Dendritic cell treated with granulocyte-macrophage colony-stimulating factor and Interleukin-4, amounts not matched to agents 40 ng/mL and 50 ng/mL, for 4 days (primary cell): ENCODE measurements at regions not wholly inside any gene's neighbourhood (a gene's known extent, or its start where the extent isn't known, plus 50 kb on each side); places are given as distances from the start of the nearest gene placed in this dataset.

Experiments
- H3K27ac Mint-ChIP-seq: one replicate; pipeline ENCODE4 v1.8.0; 2022; ENCODE audit warnings: mild to moderate bottlenecking, mixed read lengths
- H3K27me3 Mint-ChIP-seq: one replicate; pipeline ENCODE4 v1.8.0; 2022; ENCODE audit warnings: mild to moderate bottlenecking, mixed read lengths
- H3K36me3 Mint-ChIP-seq: one replicate; pipeline ENCODE4 v1.8.0; 2022; ENCODE audit warnings: low read depth, mixed read lengths
- H3K4me1 Mint-ChIP-seq: one replicate; pipeline ENCODE4 v1.8.0; 2022; ENCODE audit warnings: low read depth, mixed read lengths
- H3K4me3 Mint-ChIP-seq: one replicate; pipeline ENCODE4 v1.8.0; 2022; ENCODE audit warnings: mild to moderate bottlenecking, moderate library complexity, mixed read lengths
- H3K9me3 Mint-ChIP-seq: one replicate; pipeline ENCODE4 v1.8.0; 2022; ENCODE audit warnings: mixed read lengths
- intact Hi-C: fragments of 100-400 bp; cut with micrococcal nuclease; formaldehyde crosslinking; loops from one replicate; pipeline ENCODE4 v1.15.0; 2022

DNA sequence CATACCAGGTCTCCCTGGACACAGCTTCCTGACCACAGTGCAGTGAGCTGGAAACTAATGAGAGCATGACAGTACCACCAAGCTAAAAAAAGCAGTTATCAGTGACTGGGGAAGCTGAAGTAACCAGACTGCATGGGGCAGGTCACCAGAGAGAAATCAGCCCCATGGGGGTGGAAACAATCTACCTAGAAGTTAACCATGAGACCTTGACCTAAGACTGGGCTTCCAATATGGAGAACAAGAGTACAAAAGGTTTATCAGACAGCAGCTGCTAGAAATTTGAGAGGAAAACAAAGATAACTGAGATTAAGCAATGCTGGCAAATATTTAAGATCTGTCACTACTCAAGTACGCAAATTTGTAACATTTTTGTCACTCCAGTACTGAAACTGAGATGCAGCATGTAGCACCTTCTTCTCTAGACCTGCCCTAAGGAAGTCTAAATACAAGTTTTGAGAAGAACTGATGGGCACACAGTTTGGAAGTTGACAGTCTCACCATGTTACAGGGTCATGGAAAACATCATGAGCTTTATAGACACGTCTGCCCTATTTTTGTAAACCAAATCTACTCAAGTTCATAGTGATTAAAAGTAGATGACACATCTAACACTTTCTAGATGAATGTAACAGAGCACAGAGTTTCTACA, 2641.8 kb upstream of the PCDH20 start:
- Mint-ChIP-seq H3K36me3 (no peaks in the 10 kb centered on the region), H3K4me3 (no peak overlapping the region), H3K9me3 (peaks cover 48% of the 10 kb centered on the region), H3K27me3 (no peaks in the 10 kb centered on the region), H3K27ac (no peak overlapping the region), H3K4me1 (no peaks in the 10 kb centered on the region)
- intact Hi-C loops, result no loop called here

DNA sequence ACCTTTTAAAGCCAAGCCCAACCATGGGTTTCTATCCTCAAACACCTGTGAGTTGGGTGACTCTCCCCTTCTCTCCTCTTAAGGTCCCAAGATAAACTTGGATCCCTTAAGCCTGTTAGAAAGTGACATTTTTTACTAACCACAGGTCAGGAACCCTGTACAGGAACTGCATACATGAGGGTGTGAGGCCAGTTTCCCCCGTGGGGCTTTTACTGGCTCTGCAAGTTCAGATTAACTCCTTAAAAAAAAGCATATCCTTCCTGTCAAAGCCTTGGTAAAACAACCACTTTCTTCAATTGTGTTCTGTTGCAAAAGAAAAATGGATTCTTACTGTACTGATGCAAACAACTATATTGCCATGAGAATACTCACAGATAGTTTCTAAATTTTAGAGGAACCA, 2638.7 kb upstream of the PCDH20 start:
- Mint-ChIP-seq H3K4me3 (no peak overlapping the region), H3K4me1 (no peaks in the 10 kb centered on the region), H3K9me3 (peaks cover 31% of the 10 kb centered on the region), H3K27me3 (no peaks in the 10 kb centered on the region), H3K27ac (no peak overlapping the region), H3K36me3 (no peaks in the 10 kb centered on the region)
- intact Hi-C loops, result no loop called here

DNA sequence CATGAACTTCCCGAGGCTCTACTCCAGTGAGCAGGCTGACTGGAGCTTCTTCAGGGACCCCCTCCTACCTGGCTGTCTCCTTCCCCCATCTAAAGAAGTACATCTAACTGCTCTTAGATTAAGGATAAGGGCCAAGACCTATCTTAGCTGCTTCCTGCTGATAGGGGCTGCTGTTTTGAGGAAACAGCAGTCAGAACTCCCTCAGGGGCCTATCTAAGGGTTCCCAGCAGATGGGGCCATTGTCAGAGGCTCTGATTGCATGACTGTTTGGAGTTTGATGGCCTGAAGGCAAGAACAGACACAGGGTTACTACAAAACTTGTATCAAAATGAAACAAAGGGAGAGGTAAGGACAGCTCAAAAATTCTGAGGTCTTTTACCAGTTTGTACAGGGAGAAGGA, 2636.9 kb upstream of the PCDH20 start:
- Mint-ChIP-seq H3K36me3 (no peaks in the 10 kb centered on the region), H3K4me1 (no peaks in the 10 kb centered on the region), H3K4me3 (no peak overlapping the region), H3K9me3 (peaks cover 20% of the 10 kb centered on the region), H3K27me3 (no peaks in the 10 kb centered on the region), H3K27ac (no peak overlapping the region)
- intact Hi-C loops, result no loop called here

DNA sequence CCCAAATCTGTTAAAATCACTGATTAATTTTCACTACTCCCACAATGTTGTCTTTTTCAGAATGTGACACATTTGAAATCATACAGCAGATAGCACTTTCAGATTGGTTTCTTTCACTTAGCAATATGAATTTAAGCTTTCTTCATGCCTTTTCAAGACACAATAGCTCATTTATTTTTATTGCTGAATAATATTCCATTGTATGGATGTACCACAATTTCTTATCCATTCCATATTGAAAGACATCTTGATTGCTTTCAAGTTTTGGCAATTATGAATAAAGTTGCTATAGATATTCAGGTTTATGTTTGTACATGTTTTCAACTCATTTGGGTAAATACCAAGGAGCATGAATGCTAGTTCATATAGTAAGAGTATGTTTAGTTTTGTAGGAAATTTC, 2635.6 kb upstream of the PCDH20 start:
- no peaks in the 10 kb centered on the region for H3K4me1 Mint-ChIP-seq
- H3K27ac Mint-ChIP-seq, result no peak overlapping the region
- H3K36me3 Mint-ChIP-seq, result no peaks in the 10 kb centered on the region
- peaks cover 20% of the 10 kb centered on the region for H3K9me3 Mint-ChIP-seq
- intact Hi-C loops, result no loop called here
- H3K4me3 Mint-ChIP-seq, result no peak overlapping the region
- H3K27me3 Mint-ChIP-seq, result no peaks in the 10 kb centered on the region

DNA sequence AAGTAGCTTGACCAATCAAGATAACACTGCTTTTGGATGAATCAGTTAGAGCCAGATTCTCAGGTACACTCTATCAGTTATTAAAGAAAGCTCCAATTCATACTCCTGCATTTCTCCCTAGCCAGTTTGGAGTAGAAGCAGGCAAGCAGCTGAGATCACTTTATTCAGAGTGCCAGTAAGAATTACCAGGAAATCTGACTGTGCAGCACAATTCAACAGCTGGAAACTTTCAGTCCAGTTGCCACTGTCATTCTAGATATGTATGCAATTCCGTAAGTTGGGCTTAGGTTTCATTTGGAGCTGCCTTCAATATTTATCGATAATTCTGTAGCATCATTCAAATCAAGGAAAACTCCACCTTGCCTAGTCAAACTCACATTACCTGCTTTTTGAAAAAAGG, 2625.6 kb upstream of the PCDH20 start:
- no peaks in the 10 kb centered on the region for H3K4me1 Mint-ChIP-seq
- no peak overlapping the region for H3K27ac Mint-ChIP-seq
- no peak overlapping the region for H3K4me3 Mint-ChIP-seq
- intact Hi-C loops, result no loop called here
- H3K27me3 Mint-ChIP-seq, result no peaks in the 10 kb centered on the region
- peaks cover 9% of the 10 kb centered on the region for H3K9me3 Mint-ChIP-seq
- no peaks in the 10 kb centered on the region for H3K36me3 Mint-ChIP-seq

DNA sequence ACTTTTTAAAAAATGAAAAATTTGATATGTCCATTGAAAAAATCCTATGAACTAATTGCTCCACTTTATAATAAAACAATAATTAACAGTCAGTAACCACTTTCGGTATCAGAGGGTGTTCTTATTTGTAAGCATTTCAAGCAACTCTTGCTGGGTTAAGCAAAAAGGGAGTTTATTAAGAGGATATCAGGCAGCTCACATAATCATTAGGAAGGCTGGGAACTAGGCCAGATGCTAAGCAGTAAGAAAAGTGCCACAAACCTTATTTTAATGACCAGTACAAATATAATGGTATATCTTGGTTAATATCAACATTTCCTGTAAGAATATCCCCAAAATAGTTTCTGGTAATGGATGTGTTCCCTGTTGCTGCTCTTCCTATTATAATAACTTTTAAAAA, 2618.3 kb upstream of the PCDH20 start:
- intact Hi-C loops, result no loop called here
- no peaks in the 10 kb centered on the region for H3K36me3 Mint-ChIP-seq
- H3K27ac Mint-ChIP-seq, result no peak overlapping the region
- no peaks in the 10 kb centered on the region for H3K4me1 Mint-ChIP-seq
- no peak overlapping the region for H3K4me3 Mint-ChIP-seq
- peaks cover 2% of the 10 kb centered on the region for H3K9me3 Mint-ChIP-seq
- H3K27me3 Mint-ChIP-seq, result no peaks in the 10 kb centered on the region

DNA sequence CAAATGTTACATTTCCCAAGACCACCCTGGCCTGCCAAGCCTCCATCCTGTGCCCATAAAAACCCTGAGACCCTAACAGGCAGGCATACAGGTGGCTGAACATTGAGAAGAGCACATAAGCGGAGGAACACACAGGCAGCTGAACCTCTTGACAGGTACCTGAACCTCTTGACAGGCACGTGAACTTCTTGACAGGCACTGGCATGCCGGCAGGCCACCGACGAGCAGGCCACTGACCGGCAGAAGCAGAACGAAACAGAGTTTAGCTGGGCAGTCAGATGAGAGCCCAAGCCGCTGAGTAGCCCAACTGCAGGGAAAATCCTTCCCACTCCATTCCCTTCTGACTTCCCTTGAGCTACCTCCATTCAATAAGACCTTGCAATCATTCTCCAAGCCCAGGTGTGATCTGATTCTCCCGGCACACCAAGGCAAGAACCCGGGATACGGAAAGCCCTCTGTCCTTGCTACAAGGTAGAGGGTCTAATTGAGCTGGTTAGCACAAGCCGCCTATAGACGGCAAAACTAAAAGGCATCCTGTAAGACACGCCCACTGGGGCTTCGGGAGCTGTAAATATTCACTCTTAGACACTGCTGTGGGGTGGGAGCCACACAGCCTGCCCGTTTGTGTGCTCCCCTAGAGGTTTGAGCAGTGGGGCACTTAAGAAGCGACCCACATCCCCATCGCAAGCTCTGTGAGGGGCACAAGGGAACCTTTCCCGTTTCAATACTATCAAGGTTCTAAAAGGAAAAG, 2613.9 kb upstream of the PCDH20 start:
- peaks cover 23% of the 10 kb centered on the region for H3K9me3 Mint-ChIP-seq
- H3K4me3 Mint-ChIP-seq, result no peak overlapping the region
- no peaks in the 10 kb centered on the region for H3K4me1 Mint-ChIP-seq
- intact Hi-C loops, result no loop called here
- H3K27ac Mint-ChIP-seq, result no peak overlapping the region
- no peaks in the 10 kb centered on the region for H3K27me3 Mint-ChIP-seq
- no peaks in the 10 kb centered on the region for H3K36me3 Mint-ChIP-seq

DNA sequence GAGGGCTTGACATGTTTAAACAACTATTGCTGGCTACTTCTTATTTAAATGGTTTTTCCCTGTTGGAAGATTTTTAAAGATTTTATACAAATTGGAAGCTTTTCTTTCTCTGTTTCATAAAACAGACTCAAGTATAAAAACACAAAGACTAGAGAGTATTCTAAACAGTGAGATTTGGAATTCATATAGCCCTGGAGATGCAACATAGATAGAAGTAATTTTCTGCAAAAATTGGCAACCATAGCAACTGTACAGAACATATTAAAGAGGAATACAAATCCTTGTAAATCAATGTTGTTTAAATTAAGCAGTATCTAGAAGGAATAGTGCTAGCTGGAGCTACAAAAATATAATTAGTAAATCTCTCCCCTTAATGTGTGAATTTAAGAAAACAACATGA, 2612.9 kb upstream of the PCDH20 start:
- intact Hi-C loops, result no loop called here
- Mint-ChIP-seq H3K36me3 (no peaks in the 10 kb centered on the region), H3K4me1 (no peaks in the 10 kb centered on the region), H3K9me3 (peaks cover 23% of the 10 kb centered on the region), H3K4me3 (no peak overlapping the region), H3K27ac (no peak overlapping the region), H3K27me3 (no peaks in the 10 kb centered on the region)

DNA sequence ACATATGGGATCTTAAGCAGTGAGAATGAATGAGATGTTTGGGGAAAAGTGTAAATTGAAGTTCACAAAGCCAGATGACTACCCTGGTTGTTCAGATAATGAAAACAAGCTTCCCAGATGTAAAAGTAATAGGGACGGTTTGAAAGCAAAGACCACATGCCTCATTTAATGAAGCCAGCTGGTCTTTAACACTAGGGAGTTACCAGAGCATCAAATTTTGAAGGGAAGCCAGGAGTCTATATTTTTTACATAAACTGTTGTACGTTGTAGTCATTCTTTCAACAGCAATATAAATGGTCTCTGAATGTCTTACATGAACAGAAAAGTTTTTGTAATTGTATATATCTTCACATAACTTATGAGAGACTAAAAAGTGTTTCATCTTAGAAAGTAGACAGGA, 2604.5 kb upstream of the PCDH20 start:
- Mint-ChIP-seq H3K4me3 (no peak overlapping the region), H3K9me3 (peaks cover 44% of the 10 kb centered on the region), H3K27me3 (no peaks in the 10 kb centered on the region), H3K36me3 (no peaks in the 10 kb centered on the region), H3K4me1 (no peaks in the 10 kb centered on the region), H3K27ac (no peak overlapping the region)
- intact Hi-C loops, result no loop called here

DNA sequence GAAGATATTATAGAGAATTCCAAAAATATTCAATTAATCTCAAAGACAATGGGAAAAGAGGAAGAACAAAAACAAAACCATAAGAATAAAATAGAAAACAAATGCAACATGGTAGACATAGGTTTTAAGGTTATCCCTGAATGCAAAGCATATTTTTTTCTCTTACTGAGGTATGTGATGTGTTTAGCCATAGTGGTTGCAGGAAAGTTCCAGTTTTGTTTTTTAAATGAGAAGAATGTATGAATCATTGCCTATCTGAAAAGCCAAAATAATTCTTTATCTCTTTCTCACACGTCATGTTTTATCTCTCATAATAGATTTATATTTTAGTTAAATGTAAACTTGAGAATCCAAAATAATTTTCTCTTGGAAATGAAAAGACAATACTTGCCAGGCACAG, 2591.7 kb upstream of the PCDH20 start:
- intact Hi-C loops, result no loop called here
- H3K27ac Mint-ChIP-seq, result no peak overlapping the region
- no peaks in the 10 kb centered on the region for H3K4me1 Mint-ChIP-seq
- no peak overlapping the region for H3K4me3 Mint-ChIP-seq
- peaks cover 6% of the 10 kb centered on the region for H3K9me3 Mint-ChIP-seq
- H3K27me3 Mint-ChIP-seq, result no peaks in the 10 kb centered on the region
- no peaks in the 10 kb centered on the region for H3K36me3 Mint-ChIP-seq

DNA sequence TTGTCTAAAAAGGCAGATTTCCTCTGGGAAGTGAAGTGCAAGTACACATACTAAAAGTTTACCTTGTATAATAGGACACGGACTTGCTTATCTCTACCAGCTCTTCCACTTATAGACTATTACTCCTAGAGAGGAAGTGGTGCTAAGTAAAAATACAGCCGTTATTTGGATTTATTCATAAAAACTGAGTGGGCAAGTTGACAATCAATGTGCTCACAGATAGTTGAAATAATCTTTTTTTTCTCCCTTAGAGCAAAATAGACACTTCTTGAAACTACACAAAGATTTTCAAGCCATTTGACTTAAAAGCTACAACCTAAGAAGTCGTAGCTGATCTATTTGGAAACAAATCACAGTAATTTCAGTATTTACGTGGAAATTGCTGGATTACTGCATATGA, 2584.7 kb upstream of the PCDH20 start:
- Mint-ChIP-seq H3K4me1 (no peaks in the 10 kb centered on the region), H3K27me3 (no peaks in the 10 kb centered on the region), H3K4me3 (no peak overlapping the region), H3K9me3 (peaks cover 15% of the 10 kb centered on the region), H3K27ac (no peak overlapping the region), H3K36me3 (no peaks in the 10 kb centered on the region)
- intact Hi-C loops, result no loop called here

DNA sequence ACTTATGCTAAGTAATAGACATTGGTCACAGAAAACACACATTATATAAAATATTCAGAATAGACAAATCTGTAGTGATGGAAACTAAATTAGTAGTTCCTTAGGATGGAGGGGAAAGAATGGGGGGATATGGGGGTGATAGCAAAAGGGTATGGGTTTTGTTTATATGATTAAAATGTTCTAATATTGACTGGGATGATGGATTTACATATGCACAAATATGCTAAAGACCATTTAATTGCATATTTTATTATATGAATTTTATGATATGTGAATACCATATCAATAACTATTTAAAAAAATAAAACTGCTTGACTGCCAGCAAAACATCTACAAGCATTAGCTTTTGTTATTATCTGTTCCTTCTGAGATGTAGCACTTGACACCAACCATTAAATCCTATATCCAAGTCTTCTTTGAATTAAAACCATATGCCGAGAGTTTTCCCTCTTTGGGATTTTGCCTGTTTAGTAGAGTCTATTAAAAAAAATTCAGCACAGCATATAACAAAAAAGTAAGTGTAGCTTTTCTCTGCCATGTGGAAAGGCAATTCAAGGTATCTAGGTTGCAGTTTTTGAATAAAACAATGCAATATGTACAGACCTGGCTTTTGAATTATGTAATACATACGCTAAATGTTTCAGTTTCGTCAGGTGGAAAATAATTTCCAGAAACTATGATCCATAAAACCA, 2584.1 kb upstream of the PCDH20 start:
- Mint-ChIP-seq H3K4me3 (no peak overlapping the region), H3K36me3 (no peaks in the 10 kb centered on the region), H3K9me3 (peaks cover 15% of the 10 kb centered on the region), H3K4me1 (no peaks in the 10 kb centered on the region), H3K27ac (no peak overlapping the region), H3K27me3 (no peaks in the 10 kb centered on the region)
- intact Hi-C loops, result no loop called here

DNA sequence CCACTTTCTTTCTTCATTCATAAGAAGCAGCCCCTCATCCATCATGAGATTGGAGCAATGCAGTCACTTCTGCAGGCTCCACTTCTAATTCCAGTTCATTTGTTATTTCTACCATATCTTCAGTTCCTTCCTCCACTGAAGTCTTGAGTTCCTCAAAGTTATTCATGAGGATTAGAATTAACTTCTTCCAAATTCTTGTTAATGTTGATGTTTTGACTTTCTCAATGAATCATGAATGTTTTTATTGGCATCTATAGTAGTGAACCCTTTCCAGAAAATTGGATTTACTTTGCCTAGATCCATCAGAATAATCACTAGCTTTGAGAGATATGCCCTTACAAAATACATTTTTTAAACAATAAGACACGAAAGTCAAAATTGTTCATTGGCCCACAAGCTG, 2567.7 kb upstream of the PCDH20 start:
- no peak overlapping the region for H3K4me3 Mint-ChIP-seq
- no peaks in the 10 kb centered on the region for H3K4me1 Mint-ChIP-seq
- peaks cover 28% of the 10 kb centered on the region for H3K9me3 Mint-ChIP-seq
- no peaks in the 10 kb centered on the region for H3K36me3 Mint-ChIP-seq
- no peaks in the 10 kb centered on the region for H3K27me3 Mint-ChIP-seq
- intact Hi-C loops, result no loop called here
- no peak overlapping the region for H3K27ac Mint-ChIP-seq

DNA sequence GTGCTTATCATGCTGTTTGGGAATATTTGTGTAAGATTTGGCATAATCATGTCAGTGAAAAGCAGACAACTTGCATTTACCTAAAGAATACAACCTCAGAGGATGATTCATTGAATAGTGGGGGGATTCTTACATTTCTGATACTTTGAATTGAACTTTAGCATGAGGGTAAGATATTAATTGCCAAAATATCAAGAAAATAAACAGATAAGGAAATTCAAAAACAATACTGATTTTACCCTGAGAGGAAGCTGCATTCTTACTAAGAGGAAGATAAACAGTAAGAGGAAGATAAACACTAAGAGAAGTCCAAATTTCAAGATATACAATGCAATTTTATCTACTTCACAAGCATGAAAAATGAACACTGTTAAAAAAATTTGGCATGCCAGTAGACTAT, 2564.3 kb upstream of the PCDH20 start:
- no peaks in the 10 kb centered on the region for H3K36me3 Mint-ChIP-seq
- no peaks in the 10 kb centered on the region for H3K27me3 Mint-ChIP-seq
- intact Hi-C loops, result no loop called here
- no peak overlapping the region for H3K27ac Mint-ChIP-seq
- H3K4me3 Mint-ChIP-seq, result no peak overlapping the region
- H3K4me1 Mint-ChIP-seq, result no peaks in the 10 kb centered on the region
- H3K9me3 Mint-ChIP-seq, result peaks cover 43% of the 10 kb centered on the region
